Activated B cell treated with CpG ODN at 0.5 μM for 24 hours (primary cell): ENCODE measurements at regions not wholly inside any gene's neighbourhood (a gene's known extent, or its start where the extent isn't known, plus 50 kb on each side); places are given as distances from the start of the nearest gene placed in this dataset.
"Not testable (repeated sequence)": the region's sequence is repeated elsewhere in the genome, so short reads cannot be mapped to it uniquely, and the experiment has no call there.

Experiments used
- ATAC-seq: fragments of 200-7000 bp; cut with Tn5 transposase; one replicate; pipeline ENCODE4 v1.10.0; 2021; ENCODE audit warnings: low read depth, mild to moderate bottlenecking, moderate library complexity
- CTCF ChIA-PET: fragments of 350-600 bp; sonication (Branson Sonifier 250); formaldehyde crosslinking; loops from one replicate; lab custom pipeline; 2021; ENCODE audit warnings: antibody characterized with exemption; lab: Charles Lee
- POLR2A ChIA-PET: fragments of 350-600 bp; sonication (Branson Sonifier 250); formaldehyde crosslinking; loops from one replicate; lab custom pipeline; 2021; ENCODE audit warnings: antibody characterized with exemption; lab: Charles Lee
- DNase-seq: peaks from one replicate; pipeline ENCODE4 v3.0.0; 2022
- H3K27ac Mint-ChIP-seq: one replicate; pipeline ENCODE4 v1.8.0; 2020; ENCODE audit warnings: mixed read lengths
- H3K27me3 Mint-ChIP-seq: one replicate; pipeline ENCODE4 v1.8.0; 2021; ENCODE audit warnings: mixed read lengths
- H3K36me3 Mint-ChIP-seq: one replicate; pipeline ENCODE4 v1.8.0; 2021; ENCODE audit warnings: low read depth, mixed read lengths
- H3K4me1 Mint-ChIP-seq: one replicate; pipeline ENCODE4 v1.8.0; 2021; ENCODE audit warnings: mixed read lengths
- H3K4me3 Mint-ChIP-seq: one replicate; pipeline ENCODE4 v1.8.0; 2020; ENCODE audit warnings: mild to moderate bottlenecking, mixed read lengths
- H3K9me3 Mint-ChIP-seq: one replicate; pipeline ENCODE4 v1.8.0; 2020; ENCODE audit warnings: mixed read lengths
- intact Hi-C: fragments of 100-400 bp; cut with micrococcal nuclease; formaldehyde crosslinking; loops from one replicate; pipeline ENCODE4 v1.15.1; 2024
- TF ChIP-seq, protein P1 (sequence below): fragments of 200-600 bp; IDR thresholded peaks from one replicate; pipeline ENCODE4 v1.8.0; 2022; ENCODE audit warnings: antibody characterized with exemption, mild to moderate bottlenecking

DNA sequence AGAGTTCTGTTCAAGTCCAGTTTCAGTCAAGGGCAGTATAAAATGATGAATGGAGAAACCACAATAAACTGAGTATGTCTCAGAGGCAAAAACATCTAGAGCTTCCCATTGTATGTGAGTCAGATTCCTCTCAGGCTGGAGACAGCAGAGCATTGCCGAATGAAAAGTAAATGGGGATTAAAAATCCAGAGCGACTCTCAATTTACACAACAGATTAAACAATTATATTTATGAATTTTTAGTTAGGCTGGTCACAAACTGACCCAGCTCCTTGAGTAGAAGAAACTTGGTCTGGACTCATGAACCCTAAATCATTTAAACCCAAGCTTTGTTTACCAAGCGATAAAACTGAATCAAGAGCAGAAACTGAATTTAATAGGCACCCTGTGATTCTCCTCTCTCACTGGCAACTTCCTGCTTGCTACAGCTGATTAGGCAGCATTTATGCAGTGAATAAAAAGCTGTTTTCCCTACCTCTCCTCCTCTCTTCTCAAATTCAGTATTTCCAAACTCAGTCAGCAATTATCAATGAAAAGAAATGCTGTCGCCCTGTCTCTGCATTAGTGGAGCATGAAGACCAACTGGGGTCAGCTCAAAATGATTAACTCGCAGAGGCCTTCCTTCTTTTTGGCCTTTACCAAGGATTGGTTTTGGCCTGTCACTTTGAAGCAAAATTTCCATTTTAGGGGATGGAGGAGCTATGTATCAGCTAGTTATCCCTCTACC lies 568.0 kb downstream of the PDHA2 start:
- H3K4me1 Mint-ChIP-seq: no peaks in the 10 kb centered on the region
- H3K36me3 Mint-ChIP-seq: no peaks in the 10 kb centered on the region
- ChIA-PET CTCF (no interaction called here), POLR2A (no interaction called here)
- H3K9me3 Mint-ChIP-seq: peaks cover 6% of the 10 kb centered on the region
- no peaks in the 10 kb centered on the region for H3K27me3 Mint-ChIP-seq
- no peak for DNase-seq
- no peak overlapping the region for H3K4me3 Mint-ChIP-seq
- H3K27ac Mint-ChIP-seq: no peak overlapping the region
- ATAC-seq: no peak
- TF ChIP-seq, protein P1, sequence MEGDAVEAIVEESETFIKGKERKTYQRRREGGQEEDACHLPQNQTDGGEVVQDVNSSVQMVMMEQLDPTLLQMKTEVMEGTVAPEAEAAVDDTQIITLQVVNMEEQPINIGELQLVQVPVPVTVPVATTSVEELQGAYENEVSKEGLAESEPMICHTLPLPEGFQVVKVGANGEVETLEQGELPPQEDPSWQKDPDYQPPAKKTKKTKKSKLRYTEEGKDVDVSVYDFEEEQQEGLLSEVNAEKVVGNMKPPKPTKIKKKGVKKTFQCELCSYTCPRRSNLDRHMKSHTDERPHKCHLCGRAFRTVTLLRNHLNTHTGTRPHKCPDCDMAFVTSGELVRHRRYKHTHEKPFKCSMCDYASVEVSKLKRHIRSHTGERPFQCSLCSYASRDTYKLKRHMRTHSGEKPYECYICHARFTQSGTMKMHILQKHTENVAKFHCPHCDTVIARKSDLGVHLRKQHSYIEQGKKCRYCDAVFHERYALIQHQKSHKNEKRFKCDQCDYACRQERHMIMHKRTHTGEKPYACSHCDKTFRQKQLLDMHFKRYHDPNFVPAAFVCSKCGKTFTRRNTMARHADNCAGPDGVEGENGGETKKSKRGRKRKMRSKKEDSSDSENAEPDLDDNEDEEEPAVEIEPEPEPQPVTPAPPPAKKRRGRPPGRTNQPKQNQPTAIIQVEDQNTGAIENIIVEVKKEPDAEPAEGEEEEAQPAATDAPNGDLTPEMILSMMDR: no peak
- intact Hi-C loops: no loop called here

DNA sequence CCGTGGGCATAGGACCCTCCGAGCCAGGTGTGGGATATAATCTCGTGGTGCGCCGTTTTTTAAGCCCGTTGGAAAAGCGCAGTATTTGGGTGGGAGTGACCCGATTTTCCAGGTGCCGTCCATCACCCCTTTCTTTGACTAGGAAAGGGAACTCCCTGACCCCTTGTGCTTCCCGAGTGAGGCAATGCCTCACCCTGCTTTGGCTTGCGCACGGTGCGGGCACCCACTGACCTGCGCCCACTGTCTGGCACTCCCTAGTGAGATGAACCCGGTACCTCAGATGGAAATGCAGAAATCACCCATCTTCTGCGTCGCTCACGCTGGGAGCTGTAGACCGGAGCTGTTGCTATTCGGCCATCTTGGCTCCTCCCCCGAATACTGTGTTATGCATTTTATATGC lies 575.0 kb downstream of the PDHA2 start:
- H3K27me3 Mint-ChIP-seq, H3K36me3 Mint-ChIP-seq, POLR2A ChIA-PET, H3K4me3 Mint-ChIP-seq, H3K4me1 Mint-ChIP-seq, ATAC-seq, H3K9me3 Mint-ChIP-seq, CTCF ChIA-PET, H3K27ac Mint-ChIP-seq, DNase-seq, intact Hi-C loops: not testable (repeated sequence)

DNA sequence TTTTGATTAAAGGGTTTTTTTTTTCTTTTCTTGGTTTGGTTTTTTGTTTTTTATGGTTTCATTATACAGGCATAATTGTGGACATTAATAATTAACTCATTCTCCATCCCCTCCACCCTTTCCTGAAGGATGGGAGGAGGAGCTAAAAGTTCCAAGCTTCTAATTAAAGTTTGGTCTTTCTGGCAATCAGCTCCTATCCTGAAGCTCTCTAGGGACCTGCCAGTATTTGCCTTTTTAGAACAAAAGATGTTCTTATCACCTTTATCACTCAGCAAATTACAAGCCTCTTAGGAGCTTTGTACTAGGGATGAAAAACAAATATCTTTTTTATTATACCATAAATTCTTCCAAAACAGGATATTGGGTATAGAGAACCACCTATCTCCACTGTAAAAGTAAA lies 589.8 kb downstream of the PDHA2 start:
- intact Hi-C loops: no loop called here
- DNase-seq: no peak
- TF ChIP-seq, protein P1: no peak
- Mint-ChIP-seq H3K4me3 (no peak overlapping the region), H3K36me3 (no peaks in the 10 kb centered on the region), H3K9me3 (no peaks in the 10 kb centered on the region), H3K27me3 (no peaks in the 10 kb centered on the region), H3K27ac (no peak overlapping the region), H3K4me1 (no peaks in the 10 kb centered on the region)
- no peak for ATAC-seq
- ChIA-PET POLR2A (no interaction called here), CTCF (no interaction called here)

DNA sequence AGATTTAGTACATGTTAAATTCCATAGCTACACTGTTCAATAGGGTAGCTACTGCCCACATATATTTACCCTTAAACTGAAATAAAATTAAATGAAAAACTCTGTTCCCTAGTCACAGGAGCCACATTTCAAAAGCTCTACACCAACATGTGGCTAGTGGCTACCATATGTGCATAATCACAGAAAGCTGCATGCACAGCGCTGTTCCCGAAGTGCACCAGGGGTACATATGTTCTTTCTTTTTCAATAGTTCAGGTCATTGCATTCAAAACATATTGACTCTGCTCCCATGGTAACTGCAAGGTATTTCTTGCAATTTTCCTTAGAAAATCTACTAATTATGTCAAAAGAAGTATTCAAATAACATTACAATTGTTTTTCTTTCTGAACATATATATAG lies 591.2 kb downstream of the PDHA2 start:
- H3K4me1 Mint-ChIP-seq: no peaks in the 10 kb centered on the region
- H3K27ac Mint-ChIP-seq: no peak overlapping the region
- no peak overlapping the region for H3K4me3 Mint-ChIP-seq
- ATAC-seq (no peak), DNase-seq (no peak)
- H3K9me3 Mint-ChIP-seq: no peaks in the 10 kb centered on the region
- TF ChIP-seq, protein P1: no peak
- CTCF ChIA-PET: no interaction called here
- no peaks in the 10 kb centered on the region for H3K27me3 Mint-ChIP-seq
- no peaks in the 10 kb centered on the region for H3K36me3 Mint-ChIP-seq
- POLR2A ChIA-PET: no interaction called here
- intact Hi-C loops: no loop called here

DNA sequence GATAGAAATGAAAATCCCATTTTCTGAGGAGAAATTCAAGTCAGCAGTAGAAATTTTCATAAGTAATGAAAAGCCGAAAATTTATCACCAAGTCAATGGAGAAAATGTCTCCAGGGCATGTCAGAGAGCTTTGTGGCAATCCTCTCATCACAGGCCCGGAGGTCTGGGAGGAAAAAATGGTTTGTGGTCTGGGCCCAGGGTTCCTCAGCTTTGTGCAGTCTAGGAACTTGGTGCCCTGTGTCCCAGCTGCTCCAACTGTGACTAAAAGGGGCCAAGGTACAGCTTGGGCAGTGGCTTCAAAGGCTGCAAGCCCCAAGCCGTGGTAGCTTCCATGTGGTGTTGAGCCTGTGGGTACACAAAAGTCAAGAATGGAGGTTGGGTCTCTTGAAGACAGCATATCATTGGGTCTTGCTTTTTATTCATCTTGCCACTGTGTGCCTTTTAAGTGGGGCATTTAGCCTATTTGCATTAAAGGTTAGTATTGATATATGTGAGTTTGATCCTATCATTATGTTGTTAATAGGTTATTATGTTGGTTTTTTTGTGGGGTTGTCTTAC lies 608.5 kb downstream of the PDHA2 start:
- ChIA-PET POLR2A (no interaction called here), CTCF (no interaction called here)
- no peak overlapping the region for H3K27ac Mint-ChIP-seq
- H3K4me1 Mint-ChIP-seq: no peaks in the 10 kb centered on the region
- no peaks in the 10 kb centered on the region for H3K36me3 Mint-ChIP-seq
- H3K4me3 Mint-ChIP-seq: no peak overlapping the region
- peaks cover 28% of the 10 kb centered on the region for H3K9me3 Mint-ChIP-seq
- TF ChIP-seq, protein P1: no peak
- no peaks in the 10 kb centered on the region for H3K27me3 Mint-ChIP-seq
- ATAC-seq (no peak), DNase-seq (no peak)
- intact Hi-C loops: no loop called here
